ENCODE measurements at regions not wholly inside any gene's neighbourhood (a gene's known extent, or its start where the extent isn't known, plus 50 kb on each side); places are given as distances from the start of the nearest gene placed in this dataset.

DNA sequence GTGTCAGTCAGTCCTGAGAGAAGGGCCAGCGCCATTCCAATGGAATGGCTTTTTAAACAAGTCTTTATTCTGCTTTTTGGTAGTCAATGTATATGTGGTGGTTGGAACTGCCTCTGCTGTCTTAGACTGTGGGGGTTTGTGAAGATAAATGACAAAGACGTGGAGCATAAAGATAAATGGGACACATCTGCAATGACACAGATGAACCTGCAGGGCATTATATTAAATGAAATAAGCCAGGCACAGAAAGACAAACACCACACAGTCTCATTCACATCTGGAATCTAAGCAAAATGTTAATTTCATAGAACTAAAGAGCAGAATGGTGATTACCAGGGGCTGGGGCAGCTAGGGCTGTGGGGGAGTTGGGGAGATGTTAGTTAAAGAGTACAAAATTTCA lies 912.8 kb upstream of the MAN1A1 start:
- no peak for ATAC-seq
- H2AFZ ChIP-seq (ENCODE audit: low read length): no peak overlapping the region
- POLR2A ChIA-PET: no interaction called here
- H3K4me3 ChIP-seq (replicated peaks in 1 of 3; ENCODE audit: insufficient read depth in 1 of 3, low read depth in 2 of 3, low read length in 3 of 3): no peak overlapping the region
- H3K79me2 ChIP-seq (ENCODE audit: insufficient read depth, low read length): no peaks in the 10 kb centered on the region
- no peaks in the 10 kb centered on the region for H3K36me3 ChIP-seq (replicated peaks in 1 of 2; ENCODE audit: control insufficient read depth in 1 of 2, insufficient read depth in 2 of 2, low read length in 2 of 2)
- no TSS peak for BruUV-seq (replicated peaks)
- intact Hi-C loops (cut with micrococcal nuclease; ENCODE audit: unreplicated experiment): no loop called here
- 91% methylated on average over 2 of the region's 2 CpGs for WGBS (ENCODE audit: low lambda C conversion rate)
- CTCF ChIA-PET (ENCODE audit: low intra/inter-chr PET ratio, low total read pairs): no interaction called here
- H4K20me1 ChIP-seq (ENCODE audit: insufficient read depth, low read length): no peaks in the 10 kb centered on the region
- H3K9ac ChIP-seq (ENCODE audit: insufficient read depth, low read depth, low read length): no peak overlapping the region
- FAIRE-seq: no peak
- no peaks in the 10 kb centered on the region for H3K27me3 ChIP-seq (ENCODE audit: control insufficient read depth in 1 of 2, insufficient read depth in 2 of 2, low read length in 2 of 2)
- H3K4me2 ChIP-seq (ENCODE audit: low read depth, low read length): no peak overlapping the region
- DNase-seq (ENCODE audit: low spot score): no peak
- H3K9me3 ChIP-seq (ENCODE audit: low read length): no peaks in the 10 kb centered on the region
- in situ Hi-C loops (cut with HindIII; ENCODE audit: extremely low pct_ligation_motif_present, low pct_unique_long_range_greater_than_20kb): no loop called here
- no peaks in the 10 kb centered on the region for H3K4me1 ChIP-seq (ENCODE audit: insufficient read depth, low read length)
- H3K27ac ChIP-seq (ENCODE audit: extremely low read length, insufficient read depth, low read length): no peak overlapping the region
- TF ChIP-seq NAIF1 (CRISPR knock-in tag; IDR thresholded peaks at IDR 0.05; ENCODE audit: borderline replicate concordance): no peak
- TF ChIP-seq ZNF629 (CRISPR knock-in tag; conservative IDR thresholded peaks at IDR 0.05): no peak
- TF ChIP-seq, protein P1, sequence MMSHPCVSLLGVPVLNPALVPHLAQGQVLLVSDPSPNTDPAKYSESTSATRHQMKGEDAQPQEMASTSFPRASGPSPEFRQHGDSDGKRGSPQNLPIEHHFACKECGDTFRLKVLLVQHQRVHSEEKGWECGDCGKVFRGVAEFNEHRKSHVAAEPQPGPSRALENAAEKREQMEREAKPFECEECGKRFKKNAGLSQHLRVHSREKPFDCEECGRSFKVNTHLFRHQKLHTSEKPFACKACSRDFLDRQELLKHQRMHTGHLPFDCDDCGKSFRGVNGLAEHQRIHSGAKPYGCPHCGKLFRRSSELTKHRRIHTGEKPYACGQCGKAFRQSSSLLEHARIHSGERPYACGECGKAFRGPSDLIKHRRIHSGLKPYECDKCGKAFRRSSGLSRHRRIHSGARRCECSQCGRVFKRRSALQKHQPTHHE (CRISPR knock-in tag; IDR thresholded peaks at IDR 0.05; ENCODE audit: borderline replicate concordance): no peak
- TF ChIP-seq, protein P2, sequence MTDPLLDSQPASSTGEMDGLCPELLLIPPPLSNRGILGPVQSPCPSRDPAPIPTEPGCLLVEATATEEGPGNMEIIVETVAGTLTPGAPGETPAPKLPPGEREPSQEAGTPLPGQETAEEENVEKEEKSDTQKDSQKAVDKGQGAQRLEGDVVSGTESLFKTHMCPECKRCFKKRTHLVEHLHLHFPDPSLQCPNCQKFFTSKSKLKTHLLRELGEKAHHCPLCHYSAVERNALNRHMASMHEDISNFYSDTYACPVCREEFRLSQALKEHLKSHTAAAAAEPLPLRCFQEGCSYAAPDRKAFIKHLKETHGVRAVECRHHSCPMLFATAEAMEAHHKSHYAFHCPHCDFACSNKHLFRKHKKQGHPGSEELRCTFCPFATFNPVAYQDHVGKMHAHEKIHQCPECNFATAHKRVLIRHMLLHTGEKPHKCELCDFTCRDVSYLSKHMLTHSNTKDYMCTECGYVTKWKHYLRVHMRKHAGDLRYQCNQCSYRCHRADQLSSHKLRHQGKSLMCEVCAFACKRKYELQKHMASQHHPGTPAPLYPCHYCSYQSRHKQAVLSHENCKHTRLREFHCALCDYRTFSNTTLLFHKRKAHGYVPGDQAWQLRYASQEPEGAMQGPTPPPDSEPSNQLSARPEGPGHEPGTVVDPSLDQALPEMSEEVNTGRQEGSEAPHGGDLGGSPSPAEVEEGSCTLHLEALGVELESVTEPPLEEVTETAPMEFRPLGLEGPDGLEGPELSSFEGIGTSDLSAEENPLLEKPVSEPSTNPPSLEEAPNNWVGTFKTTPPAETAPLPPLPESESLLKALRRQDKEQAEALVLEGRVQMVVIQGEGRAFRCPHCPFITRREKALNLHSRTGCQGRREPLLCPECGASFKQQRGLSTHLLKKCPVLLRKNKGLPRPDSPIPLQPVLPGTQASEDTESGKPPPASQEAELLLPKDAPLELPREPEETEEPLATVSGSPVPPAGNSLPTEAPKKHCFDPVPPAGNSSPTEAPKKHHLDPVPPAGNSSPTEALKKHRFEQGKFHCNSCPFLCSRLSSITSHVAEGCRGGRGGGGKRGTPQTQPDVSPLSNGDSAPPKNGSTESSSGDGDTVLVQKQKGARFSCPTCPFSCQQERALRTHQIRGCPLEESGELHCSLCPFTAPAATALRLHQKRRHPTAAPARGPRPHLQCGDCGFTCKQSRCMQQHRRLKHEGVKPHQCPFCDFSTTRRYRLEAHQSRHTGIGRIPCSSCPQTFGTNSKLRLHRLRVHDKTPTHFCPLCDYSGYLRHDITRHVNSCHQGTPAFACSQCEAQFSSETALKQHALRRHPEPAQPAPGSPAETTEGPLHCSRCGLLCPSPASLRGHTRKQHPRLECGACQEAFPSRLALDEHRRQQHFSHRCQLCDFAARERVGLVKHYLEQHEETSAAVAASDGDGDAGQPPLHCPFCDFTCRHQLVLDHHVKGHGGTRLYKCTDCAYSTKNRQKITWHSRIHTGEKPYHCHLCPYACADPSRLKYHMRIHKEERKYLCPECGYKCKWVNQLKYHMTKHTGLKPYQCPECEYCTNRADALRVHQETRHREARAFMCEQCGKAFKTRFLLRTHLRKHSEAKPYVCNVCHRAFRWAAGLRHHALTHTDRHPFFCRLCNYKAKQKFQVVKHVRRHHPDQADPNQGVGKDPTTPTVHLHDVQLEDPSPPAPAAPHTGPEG (CRISPR knock-in tag; IDR thresholded peaks at IDR 0.05): no peak
- TF ChIP-seq, protein P3, sequence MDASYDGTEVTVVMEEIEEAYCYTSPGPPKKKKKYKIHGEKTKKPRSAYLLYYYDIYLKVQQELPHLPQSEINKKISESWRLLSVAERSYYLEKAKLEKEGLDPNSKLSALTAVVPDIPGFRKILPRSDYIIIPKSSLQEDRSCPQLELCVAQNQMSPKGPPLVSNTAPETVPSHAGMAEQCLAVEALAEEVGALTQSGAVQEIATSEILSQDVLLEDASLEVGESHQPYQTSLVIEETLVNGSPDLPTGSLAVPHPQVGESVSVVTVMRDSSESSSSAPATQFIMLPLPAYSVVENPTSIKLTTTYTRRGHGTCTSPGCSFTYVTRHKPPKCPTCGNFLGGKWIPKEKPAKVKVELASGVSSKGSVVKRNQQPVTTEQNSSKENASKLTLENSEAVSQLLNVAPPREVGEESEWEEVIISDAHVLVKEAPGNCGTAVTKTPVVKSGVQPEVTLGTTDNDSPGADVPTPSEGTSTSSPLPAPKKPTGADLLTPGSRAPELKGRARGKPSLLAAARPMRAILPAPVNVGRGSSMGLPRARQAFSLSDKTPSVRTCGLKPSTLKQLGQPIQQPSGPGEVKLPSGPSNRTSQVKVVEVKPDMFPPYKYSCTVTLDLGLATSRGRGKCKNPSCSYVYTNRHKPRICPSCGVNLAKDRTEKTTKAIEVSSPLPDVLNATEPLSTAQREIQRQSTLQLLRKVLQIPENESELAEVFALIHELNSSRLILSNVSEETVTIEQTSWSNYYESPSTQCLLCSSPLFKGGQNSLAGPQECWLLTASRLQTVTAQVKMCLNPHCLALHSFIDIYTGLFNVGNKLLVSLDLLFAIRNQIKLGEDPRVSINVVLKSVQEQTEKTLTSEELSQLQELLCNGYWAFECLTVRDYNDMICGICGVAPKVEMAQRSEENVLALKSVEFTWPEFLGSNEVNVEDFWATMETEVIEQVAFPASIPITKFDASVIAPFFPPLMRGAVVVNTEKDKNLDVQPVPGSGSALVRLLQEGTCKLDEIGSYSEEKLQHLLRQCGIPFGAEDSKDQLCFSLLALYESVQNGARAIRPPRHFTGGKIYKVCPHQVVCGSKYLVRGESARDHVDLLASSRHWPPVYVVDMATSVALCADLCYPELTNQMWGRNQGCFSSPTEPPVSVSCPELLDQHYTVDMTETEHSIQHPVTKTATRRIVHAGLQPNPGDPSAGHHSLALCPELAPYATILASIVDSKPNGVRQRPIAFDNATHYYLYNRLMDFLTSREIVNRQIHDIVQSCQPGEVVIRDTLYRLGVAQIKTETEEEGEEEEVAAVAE (CRISPR knock-in tag; IDR thresholded peaks at IDR 0.05; ENCODE audit: borderline replicate concordance): no peak
- TF ChIP-seq BRD4 (CRISPR knock-in tag; IDR thresholded peaks at IDR 0.05): no peak
- TF ChIP-seq HCFC1 (IDR thresholded peaks at IDR 0.05; ENCODE audit: low read depth, low read length): no peak
- no peak for TF ChIP-seq SRSF9 (IDR thresholded peaks at IDR 0.05; ENCODE audit: borderline replicate concordance, insufficient read depth, low read depth, low read length, poor library complexity, severe bottlenecking)
- TF ChIP-seq, protein P4, sequence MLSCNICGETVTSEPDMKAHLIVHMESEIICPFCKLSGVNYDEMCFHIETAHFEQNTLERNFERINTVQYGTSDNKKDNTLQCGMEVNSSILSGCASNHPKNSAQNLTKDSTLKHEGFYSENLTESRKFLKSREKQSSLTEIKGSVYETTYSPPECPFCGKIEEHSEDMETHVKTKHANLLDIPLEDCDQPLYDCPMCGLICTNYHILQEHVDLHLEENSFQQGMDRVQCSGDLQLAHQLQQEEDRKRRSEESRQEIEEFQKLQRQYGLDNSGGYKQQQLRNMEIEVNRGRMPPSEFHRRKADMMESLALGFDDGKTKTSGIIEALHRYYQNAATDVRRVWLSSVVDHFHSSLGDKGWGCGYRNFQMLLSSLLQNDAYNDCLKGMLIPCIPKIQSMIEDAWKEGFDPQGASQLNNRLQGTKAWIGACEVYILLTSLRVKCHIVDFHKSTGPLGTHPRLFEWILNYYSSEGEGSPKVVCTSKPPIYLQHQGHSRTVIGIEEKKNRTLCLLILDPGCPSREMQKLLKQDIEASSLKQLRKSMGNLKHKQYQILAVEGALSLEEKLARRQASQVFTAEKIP (CRISPR knock-in tag; IDR thresholded peaks at IDR 0.05; ENCODE audit: borderline replicate concordance): no peak
- TF ChIP-seq SOX13 (IDR thresholded peaks at IDR 0.05): no peak
- no peak for TF ChIP-seq SOX13 (CRISPR knock-in tag; conservative IDR thresholded peaks at IDR 0.05 in 1 of 2, IDR thresholded peaks at IDR 0.05 in 1 of 2)
